SJCRH30 (cell line): ENCODE measurements at regions not wholly inside any gene's neighbourhood (a gene's known extent, or its start where the extent isn't known, plus 50 kb on each side); places are given as distances from the start of the nearest gene placed in this dataset.
"Not testable (repeated sequence)": the region's sequence is repeated elsewhere in the genome, so short reads cannot be mapped to it uniquely, and the experiment has no call there.

Experiments used
- DNase-seq, 2 experiments: peaks; one replicate each; pipeline ENCODE4 v3.0.0-alpha.2; 2015 to 2020
- H3K27ac ChIP-seq: fragments of 250-450 bp; sonication (Bioruptor Pico); 2 replicates; pipeline ENCODE4 v1.5.1; 2020; ENCODE audit warnings: mild to moderate bottlenecking, moderate library complexity
- H3K27me3 ChIP-seq: fragments of 250-450 bp; sonication (Bioruptor Pico); 2 replicates; pipeline ENCODE4 v1.5.1; 2020; ENCODE audit warnings: mild to moderate bottlenecking, moderate library complexity
- H3K36me3 ChIP-seq: fragments of 250-450 bp; sonication (Bioruptor Pico); 2 replicates; pipeline ENCODE4 v1.5.1; 2020; ENCODE audit warnings: mild to moderate bottlenecking, moderate library complexity
- H3K4me1 ChIP-seq: fragments of 250-450 bp; sonication (Bioruptor Pico); 2 replicates; pipeline ENCODE4 v1.5.1; 2020; ENCODE audit warnings: mild to moderate bottlenecking, moderate library complexity
- H3K4me3 ChIP-seq: fragments of 250-450 bp; sonication (Bioruptor Pico); 2 replicates; pipeline ENCODE4 v1.5.1; 2020; ENCODE audit warnings: mild to moderate bottlenecking, moderate library complexity
- H3K9me3 ChIP-seq: fragments of 250-450 bp; sonication (Bioruptor Pico); replicated peaks from 2 replicates; pipeline ENCODE4 v1.5.1; 2020; ENCODE audit warnings: mild to moderate bottlenecking, moderate library complexity

DNA sequence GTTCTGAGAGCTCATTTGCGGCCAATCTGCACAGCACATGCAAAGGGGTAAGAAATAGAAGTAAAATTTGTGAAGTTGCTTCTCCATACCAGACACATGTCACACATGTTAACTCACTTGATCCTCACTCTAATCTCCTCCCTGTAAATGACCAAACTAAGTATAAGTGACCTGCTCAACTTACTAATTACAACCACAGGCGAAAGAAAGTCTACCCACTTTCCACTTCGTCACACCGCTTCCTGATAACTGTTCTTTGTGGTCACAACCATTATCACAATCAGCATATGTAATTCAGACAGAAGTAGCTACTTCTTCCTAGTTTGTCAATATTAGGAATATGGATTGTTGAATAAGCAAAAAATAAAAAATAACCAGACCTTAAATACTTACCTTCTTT, 293.7 kb upstream of the CLEC14A start:
- H3K4me1 ChIP-seq, result no peaks in the 10 kb centered on the region
- H3K9me3 ChIP-seq, result no peaks in the 10 kb centered on the region
- no peak overlapping the region for H3K4me3 ChIP-seq
- H3K27me3 ChIP-seq, result no peaks in the 10 kb centered on the region
- DNase-seq, result no peak
- no peaks in the 10 kb centered on the region for H3K36me3 ChIP-seq
- no peak overlapping the region for H3K27ac ChIP-seq

DNA sequence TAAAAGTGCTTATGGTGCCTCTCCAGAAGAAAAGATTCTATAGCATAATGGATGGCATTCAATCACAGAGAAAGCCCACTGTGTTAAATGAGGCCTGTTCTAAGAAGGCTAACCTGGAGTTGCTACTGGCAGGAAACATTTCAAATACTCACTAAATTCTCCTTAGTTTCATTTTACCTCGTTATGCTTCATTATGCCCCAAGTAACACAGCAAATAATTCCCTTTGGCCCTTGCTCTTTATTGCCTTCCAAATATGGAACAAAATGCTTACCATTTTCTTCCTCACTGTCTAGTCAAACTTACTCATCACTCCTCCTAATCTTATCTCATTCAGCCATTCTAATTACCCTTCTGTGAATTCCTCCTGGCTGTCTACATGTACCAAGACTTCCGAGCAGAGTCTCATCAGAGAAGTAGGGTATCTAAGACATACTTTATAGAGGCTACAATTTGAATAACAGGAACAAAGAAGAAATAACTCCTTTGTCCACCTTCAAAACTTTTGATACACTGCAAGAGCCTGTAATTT, 292.1 kb upstream of the CLEC14A start:
- Histone ChIP-seq H3K27ac (no peak overlapping the region), H3K27me3 (no peaks in the 10 kb centered on the region), H3K4me3 (no peak overlapping the region), H3K4me1 (no peaks in the 10 kb centered on the region), H3K9me3 (no peaks in the 10 kb centered on the region), H3K36me3 (no peaks in the 10 kb centered on the region)
- no peak for DNase-seq

DNA sequence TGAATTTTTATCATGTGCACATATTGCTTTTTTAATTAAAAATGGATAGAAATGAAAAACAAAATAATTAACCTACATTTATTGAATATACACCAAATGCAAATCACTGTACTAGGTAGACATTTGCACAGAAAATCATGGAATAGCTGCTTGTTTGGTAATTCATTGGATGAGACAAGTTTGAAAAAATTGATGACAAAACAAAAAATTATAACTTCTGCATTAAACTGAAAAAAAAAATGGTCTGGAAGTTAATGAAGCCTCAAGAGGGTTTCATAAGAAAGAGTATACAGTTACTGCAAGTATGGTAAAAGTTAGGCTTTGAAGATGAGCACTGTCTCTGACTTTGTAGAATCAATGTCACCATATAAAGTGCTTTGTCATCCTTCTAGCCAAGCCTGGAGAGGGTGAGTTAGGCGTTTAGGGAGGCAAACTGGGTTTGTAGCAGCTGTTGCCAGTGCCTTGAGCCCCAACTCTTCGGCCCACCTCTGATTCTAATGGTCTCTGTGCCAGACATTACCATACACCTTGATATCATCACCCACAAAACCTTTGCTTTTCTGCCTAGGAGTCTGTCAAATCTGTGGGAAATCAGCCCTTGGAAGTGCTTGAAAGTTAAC, 291.1 kb upstream of the CLEC14A start:
- no peak overlapping the region for H3K27ac ChIP-seq
- H3K9me3 ChIP-seq, result no peaks in the 10 kb centered on the region
- H3K4me1 ChIP-seq, result no peaks in the 10 kb centered on the region
- DNase-seq, result no peak
- no peaks in the 10 kb centered on the region for H3K27me3 ChIP-seq
- H3K4me3 ChIP-seq, result no peak overlapping the region
- no peaks in the 10 kb centered on the region for H3K36me3 ChIP-seq

DNA sequence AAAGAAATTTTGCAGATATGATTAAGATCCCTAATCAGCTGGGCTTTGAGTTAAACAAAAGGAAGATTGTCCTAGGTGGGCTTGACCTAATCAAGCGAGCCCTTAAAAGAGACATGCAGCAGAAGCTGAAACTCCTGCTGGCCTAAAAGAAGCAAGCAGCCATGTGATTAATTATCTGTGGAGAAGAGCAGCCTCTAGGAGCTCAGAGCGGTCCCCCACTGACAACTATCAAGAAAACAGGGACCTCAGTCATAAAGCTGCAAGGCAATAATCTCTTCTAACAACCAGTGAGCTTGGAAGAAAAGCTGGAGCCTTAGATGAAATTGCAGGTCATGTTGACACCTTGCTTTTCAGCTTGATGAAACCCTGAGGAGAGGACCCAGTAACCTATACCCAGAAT, 288.9 kb upstream of the CLEC14A start:
- Histone ChIP-seq H3K27ac (no peak overlapping the region), H3K27me3 (no peaks in the 10 kb centered on the region), H3K4me1 (no peaks in the 10 kb centered on the region), H3K4me3 (no peak overlapping the region), H3K36me3 (no peaks in the 10 kb centered on the region), H3K9me3 (no peaks in the 10 kb centered on the region)
- no peak for DNase-seq

GRCh38 chr14:38543851-38544250, 288.0 kb upstream of the CLEC14A start:
- not testable (repeated sequence) for H3K36me3 ChIP-seq, H3K27me3 ChIP-seq, H3K4me3 ChIP-seq, H3K9me3 ChIP-seq, H3K4me1 ChIP-seq, DNase-seq, H3K27ac ChIP-seq

- H3K4me1 ChIP-seq, H3K27ac ChIP-seq, H3K9me3 ChIP-seq, DNase-seq, H3K27me3 ChIP-seq, H3K36me3 ChIP-seq, H3K4me3 ChIP-seq: not testable (repeated sequence)
Observed at GRCh38 chr14:38538053-38538452, 282.2 kb upstream of the CLEC14A start.

GRCh38 chr14:38536376-38537038, 280.6 kb upstream of the CLEC14A start:
- Histone ChIP-seq H3K4me3 (no peak overlapping the region), H3K27me3 (no peaks in the 10 kb centered on the region), H3K4me1 (no peaks in the 10 kb centered on the region; the same call in 1 of the 2 replicates), H3K9me3 (no peaks in the 10 kb centered on the region), H3K27ac (no peak overlapping the region), H3K36me3 (no peaks in the 10 kb centered on the region)
- DNase-seq, result peak in 1 of 2 experiments; percentile 8

DNA sequence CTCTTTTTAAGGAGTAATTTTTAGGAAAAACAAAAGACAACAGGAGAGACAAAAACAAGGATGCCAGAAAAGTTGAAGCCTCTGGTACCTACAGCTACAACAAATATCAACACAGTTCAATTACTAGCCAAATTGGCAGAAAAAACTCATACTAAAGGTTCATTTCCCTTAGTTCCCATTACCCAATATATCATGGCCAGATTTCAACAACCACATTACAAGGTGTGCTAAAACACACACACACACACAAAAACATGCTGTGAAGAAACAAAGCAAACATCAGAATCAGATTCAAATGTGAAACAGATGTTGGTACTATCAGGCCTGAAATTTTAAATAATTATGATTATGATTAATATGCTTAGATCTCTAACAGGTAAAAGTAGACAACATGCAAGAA, 272.7 kb upstream of the CLEC14A start:
- Histone ChIP-seq H3K27me3 (no peaks in the 10 kb centered on the region), H3K4me1 (peaks cover 7% of the 10 kb centered on the region), H3K36me3 (no peaks in the 10 kb centered on the region), H3K9me3 (no peaks in the 10 kb centered on the region; the same call in 1 of the 2 replicates), H3K27ac (no peak overlapping the region), H3K4me3 (no peak overlapping the region)
- DNase-seq, result no peak

DNA sequence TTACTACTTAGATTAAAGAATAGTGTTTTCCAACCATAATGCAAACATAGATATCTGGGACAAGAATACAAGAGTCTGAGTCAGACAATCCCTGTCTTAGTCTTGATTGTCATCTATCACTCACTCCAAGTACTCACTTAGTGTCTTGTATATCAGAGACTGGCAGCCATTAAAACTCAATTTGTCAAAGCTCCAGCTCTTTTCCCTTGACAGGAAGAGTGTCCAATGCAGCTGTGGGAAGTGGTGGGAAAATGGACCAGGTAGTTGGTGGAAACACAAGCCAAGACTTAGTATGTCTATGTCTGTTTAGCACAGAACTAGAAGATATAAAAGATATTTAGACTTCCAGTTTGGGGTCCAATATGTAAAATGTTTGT, 271.6 kb upstream of the CLEC14A start:
- no peaks in the 10 kb centered on the region; the same call in 1 of the 2 replicates for H3K9me3 ChIP-seq
- no peak for DNase-seq
- H3K4me3 ChIP-seq, result no peak overlapping the region
- no peak overlapping the region for H3K27ac ChIP-seq
- no peaks in the 10 kb centered on the region for H3K36me3 ChIP-seq
- no peaks in the 10 kb centered on the region for H3K27me3 ChIP-seq
- H3K4me1 ChIP-seq, result peaks cover 7% of the 10 kb centered on the region

- Histone ChIP-seq H3K27ac (no peak overlapping the region), H3K4me3 (no peak overlapping the region), H3K27me3 (no peaks in the 10 kb centered on the region), H3K36me3 (no peaks in the 10 kb centered on the region), H3K4me1 (peaks cover 7% of the 10 kb centered on the region), H3K9me3 (no peaks in the 10 kb centered on the region; the same call in 1 of the 2 replicates)
- DNase-seq, result no peak
Observed at GRCh38 chr14:38526826-38527501, 271.1 kb upstream of the CLEC14A start.

GRCh38 chr14:38524636-38525509, 269.0 kb upstream of the CLEC14A start:
- Histone ChIP-seq H3K27ac (no peak overlapping the region), H3K9me3 (no peaks in the 10 kb centered on the region; the same call in 1 of the 2 replicates), H3K36me3 (no peaks in the 10 kb centered on the region), H3K4me3 (no peak overlapping the region), H3K27me3 (no peaks in the 10 kb centered on the region), H3K4me1 (peaks cover 7% of the 10 kb centered on the region)
- DNase-seq, result peak in 1 of 2 experiments; percentile 28

DNA sequence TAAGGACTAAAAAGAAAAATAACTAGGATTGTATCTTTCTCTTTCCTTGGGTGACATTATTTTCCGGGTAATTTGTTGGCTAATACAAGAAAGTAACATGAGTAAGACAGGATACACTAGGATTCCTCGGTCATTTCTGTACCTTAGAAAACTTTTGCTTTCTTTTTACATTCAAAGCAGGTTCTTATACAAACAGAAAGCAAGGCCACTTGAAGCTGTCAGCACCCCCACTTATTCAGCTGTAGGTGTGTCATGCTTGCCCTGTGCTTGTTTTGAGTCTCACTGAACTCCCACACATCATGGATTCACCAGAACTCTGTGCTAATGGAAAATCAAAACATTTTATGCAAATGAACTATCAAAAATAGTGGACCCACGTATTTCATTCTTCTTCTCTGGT, 266.8 kb upstream of the CLEC14A start:
- Histone ChIP-seq H3K4me3 (no peak overlapping the region), H3K27ac (no peak overlapping the region), H3K9me3 (no peaks in the 10 kb centered on the region), H3K36me3 (no peaks in the 10 kb centered on the region), H3K27me3 (no peaks in the 10 kb centered on the region), H3K4me1 (peaks cover 7% of the 10 kb centered on the region)
- DNase-seq, result no peak

- H3K4me3 ChIP-seq, result no peak overlapping the region
Observed at GRCh38 chr14:38521591-38521990, 265.7 kb upstream of the CLEC14A start.

DNA sequence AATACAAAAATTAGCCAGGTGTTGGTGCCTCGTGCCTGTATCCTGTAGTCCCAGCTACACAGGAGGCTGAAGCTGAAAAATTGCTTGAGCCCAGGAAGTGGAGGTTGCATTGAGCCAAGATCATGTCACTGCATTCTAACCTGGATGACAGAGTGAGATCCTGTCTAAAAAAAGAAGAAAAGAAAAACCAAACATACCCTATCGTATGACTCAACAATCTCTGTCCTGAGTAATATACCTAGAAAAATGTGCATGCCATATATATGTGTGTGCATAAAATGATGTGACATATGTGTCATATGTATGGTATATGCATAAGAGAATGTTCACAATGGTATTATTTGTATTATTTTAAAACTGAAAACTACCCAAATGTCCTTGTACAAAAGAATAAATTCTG, 261.5 kb upstream of the CLEC14A start:
- Histone ChIP-seq H3K27ac (no peak overlapping the region), H3K9me3 (no peaks in the 10 kb centered on the region), H3K36me3 (no peaks in the 10 kb centered on the region), H3K4me1 (no peaks in the 10 kb centered on the region), H3K4me3 (no peak overlapping the region), H3K27me3 (no peaks in the 10 kb centered on the region)
- DNase-seq, result no peak

More at GRCh38 chr14:38521591-38521990, 265.7 kb upstream of the CLEC14A start:
- peaks cover 7% of the 10 kb centered on the region for H3K4me1 ChIP-seq
- DNase-seq, result no peak
- H3K9me3 ChIP-seq, result no peaks in the 10 kb centered on the region
- H3K27me3 ChIP-seq, result no peaks in the 10 kb centered on the region
- H3K27ac ChIP-seq, result no peak overlapping the region
- H3K36me3 ChIP-seq, result no peaks in the 10 kb centered on the region
